ENCODE measurements at regions not wholly inside any gene's neighbourhood (a gene's known extent, or its start where the extent isn't known, plus 50 kb on each side); places are given as distances from the start of the nearest gene placed in this dataset.

DNA sequence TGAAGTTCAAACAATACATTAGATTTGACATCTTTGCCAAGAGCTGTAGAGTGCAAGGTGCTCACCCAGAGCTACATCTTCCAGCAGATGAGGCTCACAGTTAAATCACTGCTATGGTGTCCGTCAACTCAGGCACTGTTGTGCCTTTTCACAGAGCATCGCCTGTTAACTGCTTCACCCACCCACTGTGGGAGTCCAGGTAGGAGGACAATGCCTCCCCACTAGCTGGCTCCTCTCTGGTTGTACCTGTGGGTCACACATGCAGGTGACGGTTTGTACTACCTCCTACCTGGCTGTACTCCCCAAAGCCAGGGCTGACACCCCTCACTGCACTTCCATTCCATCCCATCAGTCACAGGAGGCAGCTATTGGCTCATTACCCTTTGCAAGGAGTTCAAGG, 84.6 kb upstream of the TOP3B start:
- no peak for DNase-seq (ENCODE audit: low read depth)
- TF ChIP-seq, protein P1, sequence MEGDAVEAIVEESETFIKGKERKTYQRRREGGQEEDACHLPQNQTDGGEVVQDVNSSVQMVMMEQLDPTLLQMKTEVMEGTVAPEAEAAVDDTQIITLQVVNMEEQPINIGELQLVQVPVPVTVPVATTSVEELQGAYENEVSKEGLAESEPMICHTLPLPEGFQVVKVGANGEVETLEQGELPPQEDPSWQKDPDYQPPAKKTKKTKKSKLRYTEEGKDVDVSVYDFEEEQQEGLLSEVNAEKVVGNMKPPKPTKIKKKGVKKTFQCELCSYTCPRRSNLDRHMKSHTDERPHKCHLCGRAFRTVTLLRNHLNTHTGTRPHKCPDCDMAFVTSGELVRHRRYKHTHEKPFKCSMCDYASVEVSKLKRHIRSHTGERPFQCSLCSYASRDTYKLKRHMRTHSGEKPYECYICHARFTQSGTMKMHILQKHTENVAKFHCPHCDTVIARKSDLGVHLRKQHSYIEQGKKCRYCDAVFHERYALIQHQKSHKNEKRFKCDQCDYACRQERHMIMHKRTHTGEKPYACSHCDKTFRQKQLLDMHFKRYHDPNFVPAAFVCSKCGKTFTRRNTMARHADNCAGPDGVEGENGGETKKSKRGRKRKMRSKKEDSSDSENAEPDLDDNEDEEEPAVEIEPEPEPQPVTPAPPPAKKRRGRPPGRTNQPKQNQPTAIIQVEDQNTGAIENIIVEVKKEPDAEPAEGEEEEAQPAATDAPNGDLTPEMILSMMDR (conservative IDR thresholded peaks at IDR 0.05; ENCODE audit: low read length) = no peak
- no peak overlapping the region for H3K4me3 ChIP-seq (ENCODE audit: low read length)

DNA sequence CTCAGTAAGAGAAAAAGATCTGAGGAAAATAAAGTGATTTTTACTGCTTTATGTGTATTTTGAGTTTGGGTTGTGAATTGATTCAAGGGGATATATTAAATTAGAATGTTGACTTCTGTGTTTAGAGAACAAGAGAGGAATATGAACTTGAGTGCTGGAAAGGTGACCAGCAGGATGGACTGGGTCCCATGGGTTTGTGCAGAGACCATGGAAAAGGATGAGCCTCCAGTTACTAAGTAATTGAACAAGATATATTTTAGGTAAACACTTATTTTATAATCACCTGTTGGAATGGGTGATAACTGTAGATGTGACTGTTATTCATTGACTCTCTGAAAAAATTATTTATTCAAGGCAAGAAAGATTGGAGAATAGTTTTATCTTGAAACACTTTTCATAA, 82.0 kb upstream of the TOP3B start:
- no peak overlapping the region for H3K4me3 ChIP-seq (ENCODE audit: low read length)

DNA sequence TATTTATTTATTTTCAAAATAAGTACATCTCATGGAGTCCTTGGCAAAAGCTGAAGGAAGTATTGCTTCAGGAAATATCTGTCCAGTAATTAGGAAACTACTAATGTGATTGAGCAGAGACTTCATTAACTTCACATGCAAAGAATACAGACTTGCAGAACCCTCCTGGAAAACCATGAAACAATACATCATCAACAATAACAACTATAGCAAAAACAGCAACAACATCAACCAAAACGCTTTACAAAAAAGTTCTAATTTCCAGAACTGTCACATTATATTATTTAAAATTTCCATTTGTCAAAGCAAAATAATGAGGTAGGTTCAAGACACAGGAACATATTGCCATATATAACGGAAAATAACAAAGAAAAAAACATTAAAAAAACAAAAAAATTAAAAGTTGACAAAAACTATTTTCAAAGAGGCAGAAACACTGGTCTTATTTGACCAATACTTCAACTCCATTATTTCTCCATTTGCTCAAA, 79.8 kb upstream of the TOP3B start:
- no peak overlapping the region for H3K4me3 ChIP-seq (ENCODE audit: low read length)
- TF ChIP-seq, protein P1 (conservative IDR thresholded peaks at IDR 0.05; ENCODE audit: low read length) = no peak
- DNase-seq (ENCODE audit: low read depth) = no peak

More for the DNA sequence above, 82.0 kb upstream of the TOP3B start:
- DNase-seq (ENCODE audit: low read depth) = no peak
- TF ChIP-seq, protein P1 (conservative IDR thresholded peaks at IDR 0.05; ENCODE audit: low read length) = no peak

DNA sequence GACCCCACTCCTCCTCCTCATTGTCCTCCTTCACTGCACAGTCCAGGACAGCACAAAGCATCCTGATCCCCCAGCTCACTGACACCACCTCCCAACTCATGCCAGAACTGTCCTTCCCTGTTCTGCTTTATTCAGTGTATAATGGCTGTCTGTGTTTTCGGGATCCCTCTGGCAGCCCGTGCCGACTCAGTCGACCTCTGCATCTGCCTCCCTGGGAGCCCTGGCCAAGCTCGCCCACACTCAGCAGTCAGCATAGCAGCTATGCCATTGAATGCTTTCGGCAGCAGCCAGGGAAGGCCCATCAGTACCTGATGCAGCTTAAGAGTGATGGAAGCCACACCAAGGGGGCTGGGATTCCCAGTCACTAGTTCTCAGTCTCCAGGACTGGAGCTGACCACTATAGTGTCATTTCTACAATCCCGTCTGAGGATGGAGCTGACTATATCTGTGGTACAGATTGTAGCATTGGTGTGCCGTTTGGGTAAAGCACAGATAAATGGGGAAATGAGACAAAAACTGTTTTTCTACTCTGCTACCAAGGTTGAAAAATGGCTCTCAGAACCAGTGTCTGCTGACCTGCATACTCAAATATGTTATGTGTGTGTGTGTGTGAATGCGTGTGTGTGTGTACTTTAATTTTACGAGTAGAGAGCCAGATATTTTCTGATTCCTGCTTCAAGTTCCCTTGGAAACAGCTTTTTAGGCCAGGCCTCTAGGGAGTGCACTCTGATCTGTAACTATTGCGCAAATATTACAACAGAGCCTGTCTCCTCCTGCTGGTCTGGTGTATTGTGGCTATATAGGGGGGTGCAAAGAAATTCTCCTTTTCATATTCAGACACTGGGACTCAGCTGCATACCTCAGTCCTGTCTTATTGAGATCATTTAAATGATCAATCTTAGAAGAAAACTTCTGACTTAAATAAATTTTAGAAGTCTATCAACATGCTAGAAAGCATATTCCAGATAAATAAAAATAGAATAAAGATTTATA, 78.8 kb upstream of the TOP3B start:
- no peak overlapping the region for H3K4me3 ChIP-seq (ENCODE audit: low read length)
- TF ChIP-seq, protein P1 (conservative IDR thresholded peaks at IDR 0.05; ENCODE audit: low read length) = peak; percentile 18; the same call in 1 of the 2 replicates
- peak; percentile 67 for DNase-seq (ENCODE audit: low read depth)

DNA sequence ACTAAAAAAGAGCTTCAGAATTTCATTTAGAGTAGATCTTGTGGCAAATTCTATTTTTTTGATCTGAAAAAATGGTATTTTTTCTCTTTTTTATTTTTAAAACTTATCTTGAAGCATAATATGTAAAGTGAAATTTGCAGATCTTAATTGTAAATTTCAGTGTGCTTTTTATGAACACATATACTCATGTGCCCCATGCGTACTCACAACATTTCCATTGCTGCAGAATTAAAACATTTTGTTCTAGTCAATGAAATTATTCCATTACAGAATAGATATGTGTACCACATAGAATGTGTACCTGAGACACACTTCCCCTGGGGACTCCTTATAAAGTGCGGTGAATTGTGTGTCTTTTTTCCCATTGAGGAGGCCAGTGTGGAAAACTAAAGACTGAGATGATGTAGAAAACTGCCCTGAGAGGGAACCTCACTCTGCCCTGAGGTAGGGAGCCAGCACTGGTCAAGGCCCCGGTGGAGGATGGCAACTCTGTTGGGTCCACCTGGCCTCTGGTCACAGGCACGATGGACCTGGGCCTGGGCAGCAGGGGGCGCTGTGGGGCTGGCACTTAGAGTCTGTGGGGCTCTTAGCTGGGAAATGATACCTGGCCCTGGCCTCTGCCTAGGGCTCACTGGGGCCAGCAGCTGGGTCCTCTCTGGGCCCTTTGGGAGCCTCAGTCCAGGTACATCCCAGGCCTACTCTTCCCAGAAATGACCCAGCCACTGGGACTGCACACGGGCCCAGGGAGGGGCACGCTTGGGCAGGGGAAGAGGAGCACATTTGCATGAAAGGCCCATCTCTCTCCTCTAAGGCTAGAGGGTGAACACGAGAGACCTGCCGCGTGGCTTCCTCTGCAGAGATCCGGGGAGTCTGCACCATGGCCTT, 77.9 kb upstream of the TOP3B start:
- DNase-seq (ENCODE audit: low read depth) = no peak
- no peak overlapping the region for H3K4me3 ChIP-seq (ENCODE audit: low read length)
- TF ChIP-seq, protein P1 (conservative IDR thresholded peaks at IDR 0.05; ENCODE audit: low read length) = peak; percentile 50

DNA sequence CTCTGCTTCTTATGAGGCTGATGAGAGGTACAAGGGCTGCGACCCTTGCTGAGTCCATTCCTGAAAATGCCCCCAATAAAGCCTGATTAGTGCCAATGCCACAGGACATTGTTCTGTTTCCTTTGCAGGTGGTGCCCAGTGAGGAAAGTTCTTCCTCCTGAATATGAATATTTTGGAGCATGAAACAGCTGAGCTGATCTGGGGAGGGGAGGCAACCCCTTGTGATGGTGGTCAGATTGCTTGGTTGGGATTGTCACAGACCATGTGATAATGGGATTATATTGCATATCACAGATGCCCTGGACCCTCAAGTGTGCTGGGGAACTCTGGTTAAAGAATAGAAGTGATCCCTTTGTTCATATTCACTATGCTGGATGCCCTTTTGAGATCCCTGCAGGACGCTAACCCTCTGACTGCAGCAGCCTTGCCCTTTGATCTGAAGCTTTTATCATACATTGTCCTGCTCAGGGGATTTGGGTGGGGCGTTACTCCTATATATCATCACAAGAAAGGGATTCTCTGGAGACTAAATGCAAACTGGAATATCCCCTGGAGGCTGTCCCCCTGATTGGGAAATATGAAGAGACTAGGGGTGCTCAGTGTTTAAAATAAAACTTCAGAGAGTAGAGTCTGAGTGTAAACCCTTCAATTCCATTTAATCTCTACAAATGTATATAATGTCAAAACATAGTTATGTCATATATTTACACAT, 76.9 kb upstream of the TOP3B start:
- TF ChIP-seq, protein P1 (conservative IDR thresholded peaks at IDR 0.05; ENCODE audit: low read length) = no peak
- no peak overlapping the region for H3K4me3 ChIP-seq (ENCODE audit: low read length)
- DNase-seq (ENCODE audit: low read depth) = no peak
